ENCODE measurements at regions not wholly inside any gene's neighbourhood (a gene's known extent, or its start where the extent isn't known, plus 50 kb on each side); places are given as distances from the start of the nearest gene placed in this dataset.

GRCh38 chr11:134677891-134678551, 266.0 kb upstream of the B3GAT1 start:
- no peak for TF ChIP-seq CTCF (IDR thresholded peaks at IDR 0.05; ENCODE audit: extremely low read depth, insufficient read depth, missing control alignments)
- in situ Hi-C loops (cut with MboI; ENCODE audit: low pct_unique_long_range_greater_than_20kb, low sequenced_read_pairs, unreplicated experiment): no loop called here
- no peak for DNase-seq (ENCODE audit: low spot score)

DNA sequence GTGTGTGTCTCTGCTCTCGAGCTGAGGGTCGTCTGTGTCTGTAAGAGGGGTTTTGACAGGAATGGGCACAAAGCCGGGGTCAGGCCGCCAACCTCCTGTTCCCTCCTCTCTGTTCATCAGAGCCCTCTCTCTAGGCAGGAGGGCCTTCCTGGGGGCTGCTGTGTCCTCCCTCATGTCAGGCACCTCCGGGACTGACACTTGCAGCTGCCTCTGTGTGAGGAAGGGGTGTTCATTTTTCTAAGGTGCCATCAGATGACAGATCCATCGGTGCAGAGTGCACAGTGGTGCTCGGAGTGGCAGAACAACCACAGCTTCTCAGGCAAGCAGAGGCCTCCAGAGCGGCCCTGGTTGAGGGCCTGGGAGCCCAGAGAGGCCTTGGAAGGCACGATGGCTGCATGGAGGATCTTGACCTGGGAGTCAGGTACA, 265.4 kb upstream of the B3GAT1 start:
- in situ Hi-C loops (cut with MboI; ENCODE audit: low pct_unique_long_range_greater_than_20kb, low sequenced_read_pairs, unreplicated experiment): no loop called here
- DNase-seq (ENCODE audit: low spot score): no peak
- no peak for TF ChIP-seq CTCF (IDR thresholded peaks at IDR 0.05; ENCODE audit: extremely low read depth, insufficient read depth, missing control alignments)

- TF ChIP-seq CTCF (IDR thresholded peaks at IDR 0.05; ENCODE audit: extremely low read depth, insufficient read depth, missing control alignments): no peak
- no peak for DNase-seq (ENCODE audit: low spot score)
- in situ Hi-C loops (cut with MboI; ENCODE audit: low pct_unique_long_range_greater_than_20kb, low sequenced_read_pairs, unreplicated experiment): no loop called here
Measured at GRCh38 chr11:134676516-134677287, 264.7 kb upstream of the B3GAT1 start.

DNA sequence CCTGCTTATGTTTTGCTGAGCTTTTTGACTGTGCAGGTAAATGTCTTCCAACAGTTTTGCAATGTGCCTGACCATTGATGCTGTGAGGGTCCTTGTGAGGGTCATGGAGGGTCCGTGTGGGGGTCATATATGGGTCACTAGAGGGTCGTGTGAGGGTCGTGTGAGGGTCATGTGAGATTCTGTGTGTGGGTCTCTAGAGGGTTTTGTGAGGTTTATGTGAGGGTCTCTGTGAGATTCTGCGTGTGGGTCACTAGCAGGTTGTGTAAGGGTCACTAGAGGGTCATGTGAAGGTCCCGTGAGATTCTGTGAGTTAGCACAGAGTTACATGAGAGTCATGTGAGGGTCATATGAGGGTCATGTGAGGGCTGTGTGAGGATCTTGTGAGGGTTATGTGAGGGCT, 263.9 kb upstream of the B3GAT1 start:
- DNase-seq (ENCODE audit: low spot score): no peak
- TF ChIP-seq CTCF (IDR thresholded peaks at IDR 0.05; ENCODE audit: extremely low read depth, insufficient read depth, missing control alignments): no peak
- in situ Hi-C loops (cut with MboI; ENCODE audit: low pct_unique_long_range_greater_than_20kb, low sequenced_read_pairs, unreplicated experiment): no loop called here

- DNase-seq (ENCODE audit: low spot score): no peak
- in situ Hi-C loops (cut with MboI; ENCODE audit: low pct_unique_long_range_greater_than_20kb, low sequenced_read_pairs, unreplicated experiment): no loop called here
- TF ChIP-seq CTCF (IDR thresholded peaks at IDR 0.05; ENCODE audit: extremely low read depth, insufficient read depth, missing control alignments): no peak
Measured at GRCh38 chr11:134674974-134675373, 262.9 kb upstream of the B3GAT1 start.

DNA sequence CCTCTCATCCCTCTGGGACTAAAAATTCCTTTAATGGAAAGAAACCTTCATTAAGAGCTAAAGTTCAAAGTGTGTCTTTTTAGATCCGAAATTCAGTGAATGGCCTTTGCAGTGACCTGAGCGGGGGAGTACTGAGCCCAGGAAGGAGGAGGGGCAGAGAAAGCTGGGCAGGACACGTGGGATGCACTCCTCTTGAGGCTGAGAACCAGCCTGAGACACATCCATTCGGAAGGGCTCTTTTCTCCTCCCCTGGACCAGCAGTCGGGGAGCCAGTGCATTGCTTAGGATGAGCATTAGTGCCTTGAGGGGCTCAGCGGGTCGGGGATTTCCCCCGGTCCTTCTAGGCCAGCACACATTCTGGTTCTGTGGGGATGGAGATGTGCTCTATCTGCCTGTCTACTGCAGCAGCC, 258.9 kb upstream of the B3GAT1 start:
- in situ Hi-C loops (cut with MboI; ENCODE audit: low pct_unique_long_range_greater_than_20kb, low sequenced_read_pairs, unreplicated experiment): no loop called here
- TF ChIP-seq CTCF (IDR thresholded peaks at IDR 0.05; ENCODE audit: extremely low read depth, insufficient read depth, missing control alignments): no peak
- no peak for DNase-seq (ENCODE audit: low spot score)
